ENCODE measurements at regions not wholly inside any gene's neighbourhood (a gene's known extent, or its start where the extent isn't known, plus 50 kb on each side); places are given as distances from the start of the nearest gene placed in this dataset.

DNA sequence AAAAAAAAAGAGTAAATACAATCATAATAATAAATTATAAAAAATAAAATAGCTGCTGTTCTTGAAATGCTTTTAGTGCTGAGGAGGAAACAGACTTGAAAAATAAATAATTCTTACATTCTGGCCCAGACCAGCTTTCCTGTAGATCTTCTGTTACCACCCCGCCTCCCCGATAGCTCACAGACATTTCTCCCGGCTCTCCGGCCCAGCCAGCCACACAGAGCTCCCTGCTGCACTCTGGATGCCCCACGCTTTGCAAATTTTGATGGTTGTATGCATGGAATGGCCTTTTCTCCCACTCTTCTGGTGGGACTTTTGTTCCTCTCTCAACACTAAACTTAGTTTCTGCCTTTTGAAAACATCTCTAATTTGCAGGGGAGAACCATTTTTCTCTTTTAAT is 249.3 kb downstream of the ATP23 start:
- no peak for TF ChIP-seq CTCF (IDR thresholded peaks at IDR 0.05)
- Histone ChIP-seq H3K4me3 (no peak overlapping the region), H3K36me3 (ENCODE audit: low read depth) (no peaks in the 10 kb centered on the region), H3K9me3 (peaks cover 3% of the 10 kb centered on the region), H3K4me1 (ENCODE audit: low read depth) (no peaks in the 10 kb centered on the region)
- ATAC-seq (no peak), DNase-seq (no peak)
- intact Hi-C loops (cut with DNase I, micrococcal nuclease), result no loop called here

DNA sequence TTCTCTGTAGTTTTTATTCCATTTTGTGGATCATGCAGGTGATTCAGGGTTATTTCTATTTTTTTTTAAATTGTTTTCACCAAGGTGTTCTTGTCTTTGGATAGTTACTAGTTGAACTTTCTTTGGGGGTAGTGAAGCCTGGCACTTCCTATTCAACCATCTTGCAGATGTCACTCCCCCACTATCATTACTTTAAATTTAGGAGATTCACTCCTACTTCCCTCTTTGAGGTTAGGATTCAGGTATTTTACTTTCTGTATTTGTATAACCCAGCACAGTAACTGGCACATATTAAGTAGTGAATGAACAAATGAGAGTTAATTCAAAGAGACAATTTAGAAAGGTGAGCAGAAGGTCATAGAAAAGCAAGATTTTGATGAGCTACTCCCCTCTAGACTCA is 255.6 kb downstream of the ATP23 start:
- no peaks in the 10 kb centered on the region for H3K36me3 ChIP-seq (ENCODE audit: low read depth)
- peaks cover 3% of the 10 kb centered on the region for H3K9me3 ChIP-seq
- intact Hi-C loops (cut with DNase I, micrococcal nuclease), result no loop called here
- TF ChIP-seq CTCF (IDR thresholded peaks at IDR 0.05), result no peak
- no peaks in the 10 kb centered on the region for H3K4me1 ChIP-seq (ENCODE audit: low read depth)
- H3K4me3 ChIP-seq, result no peak overlapping the region
- DNase-seq (no peak), ATAC-seq (no peak)

GRCh38 chr12:58202933-58203718 is 261.8 kb downstream of the ATP23 start:
- ATAC-seq (no peak), DNase-seq (no peak)
- no peaks in the 10 kb centered on the region for H3K36me3 ChIP-seq (ENCODE audit: low read depth)
- intact Hi-C loops (cut with DNase I, micrococcal nuclease), result no loop called here
- no peaks in the 10 kb centered on the region for H3K9me3 ChIP-seq
- H3K4me3 ChIP-seq, result no peak overlapping the region
- TF ChIP-seq CTCF (IDR thresholded peaks at IDR 0.05), result no peak
- H3K4me1 ChIP-seq (ENCODE audit: low read depth), result no peaks in the 10 kb centered on the region

DNA sequence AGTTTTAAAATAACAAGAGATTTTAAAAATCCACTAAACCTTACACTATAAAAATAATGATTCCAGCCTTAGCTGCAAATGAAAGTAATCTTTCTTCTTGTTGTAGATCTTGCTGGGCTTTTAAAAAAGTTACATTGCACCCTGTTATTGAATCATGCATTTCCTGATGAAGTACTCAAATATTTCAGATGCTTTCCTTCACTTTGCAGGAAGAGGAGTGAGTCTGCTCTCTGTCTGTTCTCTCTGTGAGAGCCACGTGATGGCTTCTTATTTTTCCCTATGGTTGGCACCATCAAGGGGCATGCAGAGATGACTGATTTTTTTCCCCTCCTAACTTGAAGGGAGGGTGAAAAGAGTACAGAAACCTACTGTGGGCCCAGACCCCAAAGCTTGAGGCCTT is 262.7 kb downstream of the ATP23 start:
- H3K4me1 ChIP-seq (ENCODE audit: low read depth), result no peaks in the 10 kb centered on the region
- H3K36me3 ChIP-seq (ENCODE audit: low read depth), result no peaks in the 10 kb centered on the region
- H3K4me3 ChIP-seq, result no peak overlapping the region
- TF ChIP-seq CTCF (IDR thresholded peaks at IDR 0.05), result no peak
- intact Hi-C loops (cut with DNase I, micrococcal nuclease), result no loop called here
- no peak for DNase-seq
- no peak for ATAC-seq
- H3K9me3 ChIP-seq, result no peaks in the 10 kb centered on the region

DNA sequence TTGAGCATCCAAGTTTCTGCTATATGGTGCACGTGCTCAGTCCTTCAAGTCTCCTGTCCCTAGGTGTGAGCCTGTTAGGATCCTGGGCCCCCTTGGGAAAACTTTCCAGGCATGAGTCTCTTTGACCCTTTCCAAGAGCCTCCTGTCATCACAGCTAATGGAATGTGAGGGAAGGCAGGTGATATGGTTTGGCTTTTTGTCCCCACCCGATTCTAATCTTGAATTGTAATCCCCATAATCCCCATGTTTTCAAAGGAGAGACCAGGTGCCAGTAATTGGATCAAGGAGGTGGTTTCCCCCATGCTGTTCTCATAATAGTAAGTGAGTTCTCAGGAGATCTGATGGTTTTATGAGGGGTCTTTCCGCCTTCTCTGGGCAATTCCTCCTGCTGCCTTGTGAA is 265.5 kb downstream of the ATP23 start:
- no peaks in the 10 kb centered on the region for H3K4me1 ChIP-seq (ENCODE audit: low read depth)
- intact Hi-C loops (cut with DNase I, micrococcal nuclease), result no loop called here
- DNase-seq (no peak), ATAC-seq (no peak)
- TF ChIP-seq CTCF (IDR thresholded peaks at IDR 0.05), result no peak
- no peaks in the 10 kb centered on the region for H3K36me3 ChIP-seq (ENCODE audit: low read depth)
- no peak overlapping the region for H3K4me3 ChIP-seq
- no peaks in the 10 kb centered on the region for H3K9me3 ChIP-seq

- no peak for TF ChIP-seq CTCF (IDR thresholded peaks at IDR 0.05)
- Histone ChIP-seq H3K9me3 (no peaks in the 10 kb centered on the region), H3K4me1 (ENCODE audit: low read depth) (no peaks in the 10 kb centered on the region), H3K4me3 (no peak overlapping the region), H3K36me3 (ENCODE audit: low read depth) (no peaks in the 10 kb centered on the region)
- intact Hi-C loops (cut with DNase I, micrococcal nuclease), result no loop called here
- ATAC-seq (no peak), DNase-seq (no peak)
Measured at GRCh38 chr12:58211211-58211610, 269.8 kb downstream of the ATP23 start.
